Activated CD4-positive, alpha-beta T cell treated with anti-CD3 and anti-CD28 coated beads, Interleukin-2, amount 10 ng/mL, durations not matched to agents 24 days and 14 days (primary cell): ENCODE measurements at regions not wholly inside any gene's neighbourhood (a gene's known extent, or its start where the extent isn't known, plus 50 kb on each side); places are given as distances from the start of the nearest gene placed in this dataset.

ENCODE experiments used
- DNase-seq: peaks from one replicate; pipeline ENCODE4 v3.0.0; 2022
- H3K27ac Mint-ChIP-seq: one replicate; pipeline ENCODE4 v1.8.0; 2022; ENCODE audit warnings: mild to moderate bottlenecking, mixed read lengths
- H3K27me3 Mint-ChIP-seq: one replicate; pipeline ENCODE4 v1.8.0; 2022; ENCODE audit warnings: mixed read lengths
- H3K36me3 Mint-ChIP-seq: one replicate; pipeline ENCODE4 v1.8.0; 2022; ENCODE audit warnings: low read depth, mild to moderate bottlenecking, mixed read lengths
- H3K4me1 Mint-ChIP-seq: one replicate; pipeline ENCODE4 v1.8.0; 2021; ENCODE audit warnings: mixed read lengths
- H3K4me3 Mint-ChIP-seq: one replicate; pipeline ENCODE4 v1.8.0; 2022; ENCODE audit warnings: mild to moderate bottlenecking, moderate library complexity, mixed read lengths
- H3K9me3 Mint-ChIP-seq: one replicate; pipeline ENCODE4 v1.8.0; 2021; ENCODE audit warnings: mixed read lengths
- intact Hi-C: fragments of 100-400 bp; cut with micrococcal nuclease; formaldehyde crosslinking; loops from one replicate; pipeline ENCODE4 v1.15.1; 2023

- peaks cover 13% of the 10 kb centered on the region for H3K27me3 Mint-ChIP-seq
- no peak overlapping the region for H3K27ac Mint-ChIP-seq
- H3K36me3 Mint-ChIP-seq, result no peaks in the 10 kb centered on the region
- no peak overlapping the region for H3K4me3 Mint-ChIP-seq
- peaks cover 14% of the 10 kb centered on the region for H3K4me1 Mint-ChIP-seq
- no peaks in the 10 kb centered on the region for H3K9me3 Mint-ChIP-seq
- intact Hi-C loops, result loop anchor here (2.0 kb wide), 1 partner anchor 1037 kb away; no protein-coding TSS in a partner anchor
- DNase-seq, result no peak
Measured at GRCh38 chr6:96469312-96469711, 52.3 kb upstream of the UFL1 start.

GRCh38 chr6:96470296-96470695, 51.3 kb upstream of the UFL1 start:
- Mint-ChIP-seq H3K4me3 (no peak overlapping the region), H3K36me3 (no peaks in the 10 kb centered on the region), H3K9me3 (peaks cover 4% of the 10 kb centered on the region), H3K27ac (no peak overlapping the region), H3K27me3 (peaks cover 16% of the 10 kb centered on the region), H3K4me1 (peaks cover 11% of the 10 kb centered on the region)
- intact Hi-C loops, result no loop called here
- DNase-seq, result no peak
